ENCODE measurements at regions not wholly inside any gene's neighbourhood (a gene's known extent, or its start where the extent isn't known, plus 50 kb on each side); places are given as distances from the start of the nearest gene placed in this dataset.

- ATAC-seq (no peak), DNase-seq (ENCODE audit: low read depth, low spot score) (no peak)
- Histone ChIP-seq H3K4me3 (ENCODE audit: low read depth in 2 of 2, low read length in 2 of 2) (no peak overlapping the region), H3K4me1 (ENCODE audit: control insufficient read depth, insufficient read depth, low read length) (0 out of 2 replicates have a peak, but pooled peaks cover 3% of the 10 kb centered on the region), H3K27ac (ENCODE audit: low read length) (no peak overlapping the region), H3K27me3 (ENCODE audit: control insufficient read depth, insufficient read depth, low read length) (no peaks in the 10 kb centered on the region), H3K36me3 (ENCODE audit: control insufficient read depth, insufficient read depth, low read length) (no peaks in the 10 kb centered on the region), H3K9me3 (ENCODE audit: control insufficient read depth, insufficient read depth, low read depth, low read length) (no peaks in the 10 kb centered on the region)
- intact Hi-C loops (cut with micrococcal nuclease; ENCODE audit: unreplicated experiment) (no loop called here), in situ Hi-C loops (cut with HindIII; ENCODE audit: low pct_unique_long_range_greater_than_20kb, low sequenced_read_pairs) (no loop called here)
- CTCF ChIA-PET, result no interaction called here
- POLR2A ChIA-PET, result no interaction called here
- BruUV-seq (replicated peaks), result no TSS peak
- TF ChIP-seq POLR2AphosphoS5 (IDR thresholded peaks at IDR 0.05; ENCODE audit: low read depth, low read length) (no peak), SIN3A (IDR thresholded peaks at IDR 0.05; ENCODE audit: borderline replicate concordance, insufficient read depth, low read depth, low read length) (no peak), TCF7L2 (IDR thresholded peaks at IDR 0.05; ENCODE audit: low read depth, low read length) (no peak), REST (IDR thresholded peaks at IDR 0.05; ENCODE audit: insufficient read depth in 1 of 2, low read depth in 2 of 2, low read length in 1 of 2) (no peak), CTCF (IDR thresholded peaks at IDR 0.05) (no peak)
These were observed 158.6 kb downstream of the IRS1 start for GRCh38 chr2:226641008-226641407.

- Histone ChIP-seq H3K27ac (ENCODE audit: low read length) (no peak overlapping the region), H3K4me3 (ENCODE audit: low read depth in 2 of 2, low read length in 2 of 2) (no peak overlapping the region), H3K9me3 (ENCODE audit: control insufficient read depth, insufficient read depth, low read depth, low read length) (no peaks in the 10 kb centered on the region), H3K4me1 (ENCODE audit: control insufficient read depth, insufficient read depth, low read length) (0 out of 2 replicates have a peak, but pooled peaks cover 3% of the 10 kb centered on the region), H3K27me3 (ENCODE audit: control insufficient read depth, insufficient read depth, low read length) (no peaks in the 10 kb centered on the region), H3K36me3 (ENCODE audit: control insufficient read depth, insufficient read depth, low read length) (no peaks in the 10 kb centered on the region)
- BruUV-seq (replicated peaks), result no TSS peak
- in situ Hi-C loops (cut with HindIII; ENCODE audit: low pct_unique_long_range_greater_than_20kb, low sequenced_read_pairs) (no loop called here), intact Hi-C loops (cut with micrococcal nuclease; ENCODE audit: unreplicated experiment) (no loop called here)
- no peak for ATAC-seq
- DNase-seq (ENCODE audit: low read depth, low spot score), result no peak
- ChIA-PET POLR2A (no interaction called here), CTCF (no interaction called here)
- no peak for TF ChIP-seq REST (IDR thresholded peaks at IDR 0.05; ENCODE audit: insufficient read depth in 1 of 2, low read depth in 2 of 2, low read length in 1 of 2)
- no peak for TF ChIP-seq POLR2AphosphoS5 (IDR thresholded peaks at IDR 0.05; ENCODE audit: low read depth, low read length)
- no peak for TF ChIP-seq CTCF (IDR thresholded peaks at IDR 0.05)
- TF ChIP-seq TCF7L2 (IDR thresholded peaks at IDR 0.05; ENCODE audit: low read depth, low read length), result no peak
- TF ChIP-seq SIN3A (IDR thresholded peaks at IDR 0.05; ENCODE audit: borderline replicate concordance, insufficient read depth, low read depth, low read length), result no peak
These were observed 159.1 kb downstream of the IRS1 start for GRCh38 chr2:226640501-226640900.

Data from Panc1 (cell line).